BE2C (cell line): ENCODE measurements at regions not wholly inside any gene's neighbourhood (a gene's known extent, or its start where the extent isn't known, plus 50 kb on each side); places are given as distances from the start of the nearest gene placed in this dataset.

Source experiments
- DNase-seq: peaks from one replicate; pipeline ENCODE4 v3.0.0-alpha.2; 2020
- H3K27me3 ChIP-seq: fragments of 250-450 bp; sonication (Bioruptor Pico); 2 replicates; pipeline ENCODE4 v1.5.1; 2020; ENCODE audit warnings: mild to moderate bottlenecking
- H3K36me3 ChIP-seq: fragments of 250-450 bp; sonication (Bioruptor Pico); 2 replicates; pipeline ENCODE4 v1.5.1; 2020; ENCODE audit warnings: mild to moderate bottlenecking
- H3K4me1 ChIP-seq: fragments of 250-450 bp; sonication (Bioruptor Pico); 2 replicates; pipeline ENCODE4 v1.5.1; 2020
- H3K4me3 ChIP-seq: 2 replicates; pipeline ENCODE4 v1.5.1; 2011; ENCODE audit warnings: low read depth, low read length
- H3K9me3 ChIP-seq: fragments of 250-450 bp; sonication (Bioruptor Pico); 2 replicates; pipeline ENCODE4 v1.5.1; 2020
- TF ChIP-seq, protein P1 (sequence below): IDR thresholded peaks from 2 replicates; pipeline ENCODE4 v1.5.1; 2012; ENCODE audit warnings: mild to moderate bottlenecking, low read depth, low read length

DNA sequence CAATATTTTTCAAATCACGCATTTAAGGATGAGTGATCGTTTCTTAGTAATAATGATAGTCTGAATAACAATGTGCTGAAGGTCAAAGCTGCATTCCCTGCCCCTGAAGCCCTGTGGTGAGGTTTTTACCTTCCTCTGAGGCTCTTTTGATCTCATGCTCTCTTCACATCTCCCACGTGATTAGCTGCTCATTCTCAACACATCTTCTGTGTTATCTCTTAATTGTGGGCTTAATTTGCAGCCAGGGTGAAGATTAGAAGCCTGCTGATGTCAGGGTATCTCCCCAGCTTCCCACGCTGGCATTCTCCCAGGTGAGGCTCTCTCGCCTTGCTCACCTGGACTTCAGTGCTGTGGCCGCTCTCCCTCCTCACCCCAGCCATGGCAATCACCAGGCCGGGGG lies 109.7 kb upstream of the FOXQ1 start:
- TF ChIP-seq, protein P1, sequence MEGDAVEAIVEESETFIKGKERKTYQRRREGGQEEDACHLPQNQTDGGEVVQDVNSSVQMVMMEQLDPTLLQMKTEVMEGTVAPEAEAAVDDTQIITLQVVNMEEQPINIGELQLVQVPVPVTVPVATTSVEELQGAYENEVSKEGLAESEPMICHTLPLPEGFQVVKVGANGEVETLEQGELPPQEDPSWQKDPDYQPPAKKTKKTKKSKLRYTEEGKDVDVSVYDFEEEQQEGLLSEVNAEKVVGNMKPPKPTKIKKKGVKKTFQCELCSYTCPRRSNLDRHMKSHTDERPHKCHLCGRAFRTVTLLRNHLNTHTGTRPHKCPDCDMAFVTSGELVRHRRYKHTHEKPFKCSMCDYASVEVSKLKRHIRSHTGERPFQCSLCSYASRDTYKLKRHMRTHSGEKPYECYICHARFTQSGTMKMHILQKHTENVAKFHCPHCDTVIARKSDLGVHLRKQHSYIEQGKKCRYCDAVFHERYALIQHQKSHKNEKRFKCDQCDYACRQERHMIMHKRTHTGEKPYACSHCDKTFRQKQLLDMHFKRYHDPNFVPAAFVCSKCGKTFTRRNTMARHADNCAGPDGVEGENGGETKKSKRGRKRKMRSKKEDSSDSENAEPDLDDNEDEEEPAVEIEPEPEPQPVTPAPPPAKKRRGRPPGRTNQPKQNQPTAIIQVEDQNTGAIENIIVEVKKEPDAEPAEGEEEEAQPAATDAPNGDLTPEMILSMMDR: no peak
- no peak for DNase-seq
- Histone ChIP-seq H3K4me3 (no peak overlapping the region), H3K36me3 (no peaks in the 10 kb centered on the region), H3K9me3 (no peaks in the 10 kb centered on the region), H3K4me1 (no peaks in the 10 kb centered on the region), H3K27me3 (peaks cover 16% of the 10 kb centered on the region)

DNA sequence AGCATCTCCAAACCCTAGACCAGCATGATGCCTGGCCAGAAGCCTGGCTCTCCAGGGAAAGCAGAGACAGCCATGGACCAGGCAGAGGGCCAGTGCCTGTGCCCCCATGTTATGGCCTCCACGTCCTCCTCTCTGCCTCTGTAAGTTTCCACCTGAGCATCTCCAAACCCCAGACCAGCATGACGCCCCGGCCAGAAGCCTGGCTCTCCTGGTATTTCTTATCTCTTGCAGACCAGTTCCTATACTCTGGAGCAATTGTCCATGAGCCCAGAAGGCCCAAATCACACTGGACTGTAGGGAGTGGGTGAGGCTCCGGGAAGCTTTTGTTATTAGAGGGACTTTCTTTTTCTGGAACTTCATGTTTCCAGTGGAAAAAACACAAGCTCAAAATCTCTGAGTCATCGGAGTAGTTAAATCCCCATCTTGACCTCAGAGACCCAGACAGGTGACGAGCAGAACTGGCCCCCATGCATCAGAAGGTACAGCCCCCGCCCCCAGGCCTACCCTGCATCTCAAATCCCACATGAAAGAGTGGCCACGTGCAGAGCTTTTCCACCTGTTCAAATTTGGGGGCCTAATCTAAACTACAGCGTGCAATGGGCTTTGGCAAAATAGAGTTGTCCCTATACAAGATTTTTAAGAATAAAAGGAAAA lies 110.2 kb upstream of the FOXQ1 start:
- no peak for DNase-seq
- H3K4me1 ChIP-seq: no peaks in the 10 kb centered on the region
- no peak overlapping the region for H3K4me3 ChIP-seq
- H3K36me3 ChIP-seq: no peaks in the 10 kb centered on the region
- peaks cover 16% of the 10 kb centered on the region for H3K27me3 ChIP-seq
- TF ChIP-seq, protein P1: no peak
- no peaks in the 10 kb centered on the region for H3K9me3 ChIP-seq

DNA sequence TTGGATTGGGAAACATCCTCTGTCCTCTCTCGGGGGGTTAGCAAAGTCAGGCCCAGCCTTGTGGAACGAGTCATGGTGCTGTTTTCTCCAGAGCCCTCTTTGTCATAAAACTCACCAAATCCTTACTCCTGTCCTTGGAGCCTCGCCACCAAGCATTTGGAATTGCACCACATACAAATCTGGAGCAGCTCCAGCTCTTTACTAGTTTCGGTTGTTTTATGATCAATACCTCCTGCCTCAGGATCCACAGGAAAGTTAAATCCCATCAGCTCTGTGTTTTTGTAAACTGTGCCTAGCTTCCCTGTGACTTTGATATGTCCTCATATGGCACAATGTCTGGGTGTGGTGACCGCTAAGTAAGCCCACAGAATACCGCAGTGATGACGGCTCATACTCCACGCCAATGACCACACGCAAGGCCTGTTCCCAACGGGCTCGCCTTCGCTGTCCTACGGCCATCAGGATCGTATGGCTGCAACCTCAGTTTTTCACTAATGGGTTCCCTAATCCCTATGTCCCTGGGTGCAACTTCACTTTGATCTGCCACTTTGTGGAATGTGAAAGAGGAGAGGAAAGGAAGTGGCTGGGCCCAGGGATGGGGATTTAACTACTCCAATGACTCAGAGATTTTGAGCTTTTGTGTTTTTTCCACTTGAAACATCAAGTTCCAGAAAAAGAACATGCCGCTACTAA lies 111.3 kb upstream of the FOXQ1 start:
- TF ChIP-seq, protein P1: no peak
- no peak overlapping the region for H3K4me3 ChIP-seq
- H3K27me3 ChIP-seq: peaks cover 16% of the 10 kb centered on the region

DNA sequence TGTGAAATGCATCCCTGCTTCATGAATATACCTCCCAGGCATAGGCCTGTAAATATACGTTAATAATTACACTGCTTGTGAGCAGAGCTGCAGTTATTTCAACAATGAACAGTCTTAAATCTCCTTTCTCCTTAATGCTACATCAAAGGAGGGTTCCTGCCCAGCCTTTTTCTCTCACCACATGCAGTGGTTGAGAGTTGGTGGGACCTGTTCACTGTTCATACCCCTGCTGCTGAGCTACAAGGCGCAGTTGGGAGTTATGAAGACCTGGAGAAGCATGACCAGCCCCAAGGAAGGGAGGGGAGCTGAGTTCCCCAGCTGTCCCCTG lies 111.9 kb upstream of the FOXQ1 start:
- TF ChIP-seq, protein P1: no peak
- DNase-seq: no peak
- Histone ChIP-seq H3K36me3 (no peaks in the 10 kb centered on the region), H3K9me3 (no peaks in the 10 kb centered on the region), H3K4me1 (no peaks in the 10 kb centered on the region), H3K4me3 (no peak overlapping the region), H3K27me3 (peaks cover 16% of the 10 kb centered on the region)

More for the DNA sequence above, 111.3 kb upstream of the FOXQ1 start:
- no peak for DNase-seq
- no peaks in the 10 kb centered on the region for H3K9me3 ChIP-seq
- H3K36me3 ChIP-seq: no peaks in the 10 kb centered on the region
- no peaks in the 10 kb centered on the region for H3K4me1 ChIP-seq

DNA sequence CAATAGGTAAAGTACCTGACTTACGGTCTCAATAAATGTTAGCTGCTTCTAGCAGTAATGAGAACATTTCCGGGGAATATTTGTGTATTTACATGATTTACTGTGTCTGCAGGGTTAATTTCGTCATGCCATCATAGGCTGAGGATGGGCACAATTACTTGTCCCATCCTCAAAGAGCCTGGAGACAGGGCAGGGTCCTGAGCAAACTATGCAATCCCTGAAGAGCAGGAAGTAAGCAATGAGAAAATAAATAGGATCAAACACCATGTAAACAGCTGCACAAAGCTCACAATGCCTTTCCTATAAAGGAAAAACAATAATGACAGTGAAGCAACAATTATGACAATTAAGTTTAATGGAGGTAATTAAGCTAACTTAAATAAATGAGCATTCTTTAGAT lies 114.6 kb upstream of the FOXQ1 start:
- H3K4me3 ChIP-seq: no peak overlapping the region
- no peak for DNase-seq
- no peaks in the 10 kb centered on the region for H3K36me3 ChIP-seq
- TF ChIP-seq, protein P1: no peak
- no peaks in the 10 kb centered on the region for H3K4me1 ChIP-seq
- H3K9me3 ChIP-seq: no peaks in the 10 kb centered on the region
- peaks cover 5% of the 10 kb centered on the region for H3K27me3 ChIP-seq

DNA sequence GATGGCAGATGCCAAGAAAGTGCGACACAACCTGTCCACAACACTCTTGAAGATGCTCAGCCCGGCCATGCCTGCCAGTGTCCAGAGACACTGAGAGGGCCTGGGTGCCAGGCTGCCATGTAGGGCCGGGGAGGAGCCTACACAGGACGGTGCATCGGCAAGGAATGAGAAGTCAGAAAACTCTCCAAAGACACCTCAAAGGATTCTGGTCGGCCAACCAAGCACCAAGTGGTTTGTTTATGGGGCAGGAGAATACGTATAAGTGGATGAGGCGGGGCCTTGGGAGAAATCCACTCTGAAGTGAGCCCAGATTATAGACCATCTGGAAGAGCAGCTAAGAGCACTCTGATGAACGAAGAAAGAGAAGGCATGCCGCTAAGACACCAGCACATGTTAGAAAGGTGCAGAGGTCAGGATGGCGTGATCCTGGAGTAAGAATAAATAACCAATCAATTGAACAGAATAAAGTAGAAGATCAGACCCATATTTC lies 120.7 kb upstream of the FOXQ1 start:
- Histone ChIP-seq H3K4me1 (no peaks in the 10 kb centered on the region), H3K36me3 (no peaks in the 10 kb centered on the region), H3K4me3 (no peak overlapping the region), H3K27me3 (no peaks in the 10 kb centered on the region; the same call in 1 of the 2 replicates), H3K9me3 (no peaks in the 10 kb centered on the region)
- TF ChIP-seq, protein P1: no peak
- DNase-seq: no peak
